Cardiac fibroblast (primary cell): ENCODE measurements at regions not wholly inside any gene's neighbourhood (a gene's known extent, or its start where the extent isn't known, plus 50 kb on each side); places are given as distances from the start of the nearest gene placed in this dataset.

ENCODE experiments used
- DNase-seq, 2 donors: peaks; one replicate each; pipeline versions ENCODE4 v3.0.0 to v3.0.0-alpha.2; 2010; ENCODE audit warnings: low read depth in 2 of 2
- H3K4me3 ChIP-seq, 2 donors: replicated peaks in 1 of 2; 1 replicate in 1 of 2; 2 replicates in 1 of 2; pipeline ENCODE4 v1.5.1; 2011; ENCODE audit warnings: low read depth in 2 of 2, low read length in 2 of 2, mild to moderate bottlenecking in 2 of 2, moderate library complexity in 1 of 2
- TF ChIP-seq, protein P1 (sequence below): IDR thresholded peaks from one replicate; pipeline ENCODE4 v1.5.1; 2011; ENCODE audit warnings: low read depth, mild to moderate bottlenecking, low read length, inconsistent platforms

GRCh38 chr3:177341736-177342419 is 144.6 kb upstream of the TBL1XR1 start:
- peak; percentile 59 to 63 for DNase-seq
- H3K4me3 ChIP-seq = no peak overlapping the region
- TF ChIP-seq, protein P1, sequence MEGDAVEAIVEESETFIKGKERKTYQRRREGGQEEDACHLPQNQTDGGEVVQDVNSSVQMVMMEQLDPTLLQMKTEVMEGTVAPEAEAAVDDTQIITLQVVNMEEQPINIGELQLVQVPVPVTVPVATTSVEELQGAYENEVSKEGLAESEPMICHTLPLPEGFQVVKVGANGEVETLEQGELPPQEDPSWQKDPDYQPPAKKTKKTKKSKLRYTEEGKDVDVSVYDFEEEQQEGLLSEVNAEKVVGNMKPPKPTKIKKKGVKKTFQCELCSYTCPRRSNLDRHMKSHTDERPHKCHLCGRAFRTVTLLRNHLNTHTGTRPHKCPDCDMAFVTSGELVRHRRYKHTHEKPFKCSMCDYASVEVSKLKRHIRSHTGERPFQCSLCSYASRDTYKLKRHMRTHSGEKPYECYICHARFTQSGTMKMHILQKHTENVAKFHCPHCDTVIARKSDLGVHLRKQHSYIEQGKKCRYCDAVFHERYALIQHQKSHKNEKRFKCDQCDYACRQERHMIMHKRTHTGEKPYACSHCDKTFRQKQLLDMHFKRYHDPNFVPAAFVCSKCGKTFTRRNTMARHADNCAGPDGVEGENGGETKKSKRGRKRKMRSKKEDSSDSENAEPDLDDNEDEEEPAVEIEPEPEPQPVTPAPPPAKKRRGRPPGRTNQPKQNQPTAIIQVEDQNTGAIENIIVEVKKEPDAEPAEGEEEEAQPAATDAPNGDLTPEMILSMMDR = no peak

DNA sequence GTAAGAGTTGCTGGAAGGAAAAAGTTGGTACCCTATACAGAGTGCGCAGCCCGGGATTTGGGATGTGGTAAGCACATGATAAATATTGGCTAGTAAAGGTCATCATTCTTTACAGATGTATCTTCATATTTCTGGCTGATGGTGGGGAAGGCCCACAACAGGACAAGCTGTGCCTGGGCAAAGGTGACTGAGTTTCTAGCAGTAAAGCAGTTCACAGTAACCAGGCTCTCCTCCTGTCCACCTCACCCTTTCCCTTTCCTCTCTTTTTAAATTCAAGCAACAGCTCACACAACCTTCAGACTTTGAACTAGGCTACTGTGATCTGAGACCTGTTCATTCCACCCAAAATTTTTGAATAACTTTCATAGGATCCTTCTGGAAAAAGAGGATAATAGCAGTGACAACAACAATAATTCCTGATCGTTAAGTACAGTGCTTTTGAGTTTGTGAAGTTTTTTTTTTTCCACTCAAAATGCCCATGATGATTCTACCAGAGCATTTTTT is 145.9 kb upstream of the TBL1XR1 start:
- no peak overlapping the region for H3K4me3 ChIP-seq
- DNase-seq = no peak
- TF ChIP-seq, protein P1 = no peak

- peak; percentile 97 for DNase-seq
- TF ChIP-seq, protein P1 = no peak
- no peak overlapping the region for H3K4me3 ChIP-seq
Observed at GRCh38 chr3:177345049-177345972, 148.0 kb upstream of the TBL1XR1 start.

DNA sequence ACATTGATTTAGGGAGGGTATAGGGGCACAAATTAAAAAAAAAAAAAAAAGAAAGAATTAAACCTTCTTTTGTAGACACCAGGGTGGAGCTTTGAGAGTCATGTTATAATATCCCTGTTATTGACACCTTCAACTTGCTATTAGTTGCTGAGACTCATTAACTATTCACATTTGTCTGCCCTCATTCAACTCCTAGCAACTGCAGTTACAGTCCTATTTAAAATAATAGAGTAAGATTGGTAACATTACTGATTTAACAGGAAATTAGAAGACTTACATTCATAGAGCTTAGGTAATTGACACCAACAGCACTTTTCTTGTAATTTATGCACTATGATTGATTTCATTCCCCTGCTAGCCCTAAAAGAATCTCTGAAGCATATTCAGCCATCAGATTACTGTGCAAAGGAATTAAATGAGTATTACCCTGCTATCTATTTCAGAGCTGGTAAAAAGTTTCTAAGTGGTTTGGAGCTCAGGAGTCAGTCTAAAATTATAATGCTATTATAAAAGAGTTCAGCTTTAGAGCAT is 148.8 kb upstream of the TBL1XR1 start:
- TF ChIP-seq, protein P1 = no peak
- no peak for DNase-seq
- no peak overlapping the region for H3K4me3 ChIP-seq

- TF ChIP-seq, protein P1 = no peak
- no peak for DNase-seq
- no peak overlapping the region for H3K4me3 ChIP-seq
Observed at GRCh38 chr3:177346878-177347277, 149.6 kb upstream of the TBL1XR1 start.

DNA sequence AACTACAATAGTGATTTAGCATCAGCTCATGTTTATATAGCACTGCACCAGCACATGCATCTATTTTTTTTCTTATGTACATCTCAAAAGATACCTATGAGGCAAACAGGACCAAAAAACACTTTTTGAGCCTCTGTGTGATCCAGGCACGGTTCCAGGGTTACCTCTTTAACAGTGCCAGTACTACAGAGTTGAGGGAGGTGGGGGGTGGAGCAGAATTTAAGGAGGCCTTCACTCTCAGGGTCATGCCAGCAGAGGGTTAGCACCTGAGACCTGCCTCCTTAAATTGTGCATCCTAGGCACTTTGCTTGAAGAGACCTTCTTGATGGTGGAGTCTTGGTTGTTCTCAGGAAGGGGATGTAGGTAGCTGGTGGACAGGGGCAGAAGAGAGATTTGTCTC is 150.3 kb upstream of the TBL1XR1 start:
- TF ChIP-seq, protein P1 = no peak
- no peak for DNase-seq
- H3K4me3 ChIP-seq = no peak overlapping the region
